ENCODE measurements at regions not wholly inside any gene's neighbourhood (a gene's known extent, or its start where the extent isn't known, plus 50 kb on each side); places are given as distances from the start of the nearest gene placed in this dataset.

- DNase-seq (ENCODE audit: low read depth in 1 of 2, low spot score in 2 of 2) (no peak), FAIRE-seq (no peak)
- H4K91ac ChIP-seq (replicated peaks; ENCODE audit: insufficient read length, low read length): no peak overlapping the region
- no peaks in the 10 kb centered on the region for H3K79me1 ChIP-seq (ENCODE audit: low read depth, low read length)
- WGBS, 2 experiments (ENCODE audit: extremely low coverage in 1 of 2, insufficient coverage in 1 of 2, insufficient read length in 1 of 2, insufficient replicate concordance in 2 of 2, low coverage in 1 of 2, low lambda C conversion rate in 2 of 2, missing lambda C conversion rate in 1 of 2): 51% methylated on average over 2 of the region's 2 CpGs; no CpG with 5 or more reads in 1 of the 2 experiments
- peaks cover 0 to 2% (median 0%) of the 10 kb centered on the region in 4 experiments; a peak in 1 of 7 replicates for H3K4me1 ChIP-seq (replicated peaks in 1 of 4; ENCODE audit: control insufficient read depth in 3 of 4, insufficient read depth in 4 of 4, low read length in 3 of 4)
- no peaks in the 10 kb centered on the region for H3K36me3 ChIP-seq (ENCODE audit: control insufficient read depth in 2 of 4, insufficient read depth in 4 of 4, low read length in 3 of 4)
- no peak overlapping the region for H3K4me3 ChIP-seq (ENCODE audit: extremely low read depth in 1 of 4, insufficient read depth in 2 of 4, low read depth in 3 of 4, low read length in 4 of 4)
- no peak overlapping the region for H3K9ac ChIP-seq (replicated peaks in 1 of 4; ENCODE audit: extremely low read depth in 1 of 4, low read depth in 3 of 4, low read length in 3 of 4)
- H3K79me2 ChIP-seq (ENCODE audit: control insufficient read depth in 1 of 2, insufficient read depth in 2 of 2, low read length in 2 of 2): no peaks in the 10 kb centered on the region
- H2BK20ac ChIP-seq (ENCODE audit: low read length): no peak overlapping the region
- no peak overlapping the region for H3K23ac ChIP-seq (ENCODE audit: insufficient read length)
- H3K4me2 ChIP-seq (ENCODE audit: insufficient read depth in 1 of 2, low read depth in 2 of 2, low read length in 2 of 2): no peak overlapping the region
- no peak overlapping the region for H3K18ac ChIP-seq (ENCODE audit: extremely low read depth, low read length)
- peaks cover 0 to 3% of the 10 kb centered on the region in 2 experiments; a peak in 1 of 4 replicates for H3K9me3 ChIP-seq (ENCODE audit: insufficient read depth in 2 of 2, low read depth in 1 of 2, low read length in 1 of 2)
- no peaks in the 10 kb centered on the region for H4K20me1 ChIP-seq (replicated peaks in 1 of 2; ENCODE audit: control insufficient read depth in 1 of 2, insufficient read depth in 2 of 2, low read length in 2 of 2)
- H2BK5ac ChIP-seq (ENCODE audit: low read depth, low read length): no peak overlapping the region
- no peak overlapping the region for H2BK12ac ChIP-seq (ENCODE audit: low read depth, low read length)
- ChIA-PET POLR2A (ENCODE audit: partially characterized antibody) (no interaction called here), CTCF (ENCODE audit: partially characterized antibody) (no interaction called here)
- no peak overlapping the region for H2AFZ ChIP-seq (ENCODE audit: low read length)
- no peak overlapping the region for H3K14ac ChIP-seq (ENCODE audit: insufficient read length)
- H3K23me2 ChIP-seq (ENCODE audit: low read depth, low read length): no peaks in the 10 kb centered on the region
- no peak overlapping the region for H3K56ac ChIP-seq (replicated peaks; ENCODE audit: insufficient read length, low read depth, low read length)
- H3K27ac ChIP-seq (ENCODE audit: low read depth, low read length): no peak overlapping the region
- no peak for TF ChIP-seq TAF1 (IDR thresholded peaks at IDR 0.05; ENCODE audit: low read depth, low read length)
- no peak for TF ChIP-seq CBX8 (IDR thresholded peaks at IDR 0.05; ENCODE audit: borderline replicate concordance, low read depth, low read length)
- TF ChIP-seq RAD21 (IDR thresholded peaks at IDR 0.05 in 1 of 2, conservative IDR thresholded peaks at IDR 0.05 in 1 of 2; ENCODE audit: low read depth in 2 of 2, low read length in 2 of 2): no peak
- TF ChIP-seq ATF3 (IDR thresholded peaks at IDR 0.05; ENCODE audit: insufficient read depth, low read depth, low read length): no peak
- no peak overlapping the region for H2BK15ac ChIP-seq (ENCODE audit: low read length)
- H4K8ac ChIP-seq (ENCODE audit: extremely low read depth, insufficient read depth, low read length): no peak overlapping the region
- H3K27me3 ChIP-seq (replicated peaks in 1 of 4; ENCODE audit: control insufficient read depth in 3 of 4, extremely low read depth in 1 of 4, insufficient read depth in 3 of 4, low read length in 3 of 4): no peaks in the 10 kb centered on the region
- H4K5ac ChIP-seq (ENCODE audit: insufficient read length, low read depth, low read length): no peak overlapping the region
- no peak overlapping the region for H2AK5ac ChIP-seq (ENCODE audit: low read depth, low read length)
- no peak overlapping the region for H3K4ac ChIP-seq (replicated peaks; ENCODE audit: insufficient read length, low read depth, low read length)
- H2BK120ac ChIP-seq (replicated peaks; ENCODE audit: low read depth, low read length): no peak overlapping the region
These were observed 99.9 kb upstream of the IGSF10 start for GRCh38 chr3:151560738-151561137.
